ENCODE measurements at regions not wholly inside any gene's neighbourhood (a gene's known extent, or its start where the extent isn't known, plus 50 kb on each side); places are given as distances from the start of the nearest gene placed in this dataset.

- no peak overlapping the region for H3K4me3 ChIP-seq (ENCODE audit: low read length)
- TF ChIP-seq CTCF (conservative IDR thresholded peaks at IDR 0.05; ENCODE audit: low read length), result no peak
- peak; percentile 79 for DNase-seq (ENCODE audit: low read depth)
Observed at GRCh38 chr9:108666240-108666784, 189.5 kb downstream of the ACTL7B start.

GRCh38 chr9:108665521-108666239, 190.1 kb downstream of the ACTL7B start:
- TF ChIP-seq CTCF (conservative IDR thresholded peaks at IDR 0.05; ENCODE audit: low read length), result no peak
- no peak for DNase-seq (ENCODE audit: low read depth)
- no peak overlapping the region for H3K4me3 ChIP-seq (ENCODE audit: low read length)

GRCh38 chr9:108664309-108665255, 191.2 kb downstream of the ACTL7B start:
- no peak for DNase-seq (ENCODE audit: low read depth)
- TF ChIP-seq CTCF (conservative IDR thresholded peaks at IDR 0.05; ENCODE audit: low read length), result no peak
- no peak overlapping the region for H3K4me3 ChIP-seq (ENCODE audit: low read length)

- TF ChIP-seq CTCF (conservative IDR thresholded peaks at IDR 0.05; ENCODE audit: low read length), result no peak
- H3K4me3 ChIP-seq (ENCODE audit: low read length), result no peak overlapping the region
- peak; percentile 37 for DNase-seq (ENCODE audit: low read depth)
Observed at GRCh38 chr9:108663422-108663821, 192.4 kb downstream of the ACTL7B start.

- no peak for TF ChIP-seq CTCF (conservative IDR thresholded peaks at IDR 0.05; ENCODE audit: low read length)
- H3K4me3 ChIP-seq (ENCODE audit: low read length), result no peak overlapping the region
- no peak for DNase-seq (ENCODE audit: low read depth)
Observed at GRCh38 chr9:108662956-108663355, 192.8 kb downstream of the ACTL7B start.

- DNase-seq (ENCODE audit: low read depth), result peak; percentile 45
- TF ChIP-seq CTCF (conservative IDR thresholded peaks at IDR 0.05; ENCODE audit: low read length), result no peak
Observed at GRCh38 chr9:108662091-108662875, 193.5 kb downstream of the ACTL7B start.

More at GRCh38 chr9:108662091-108662875, 193.5 kb downstream of the ACTL7B start:
- no peak overlapping the region for H3K4me3 ChIP-seq (ENCODE audit: low read length)

Measured in AG10803 (cell line).